Right lung (tissue), 2 donors: ENCODE measurements at regions not wholly inside any gene's neighbourhood (a gene's known extent, or its start where the extent isn't known, plus 50 kb on each side); places are given as distances from the start of the nearest gene placed in this dataset.
A peak's percentile ranks its signal among the peaks of the same experiment; 100 is the strongest.
"Not testable (repeated sequence)": the region's sequence is repeated elsewhere in the genome, so short reads cannot be mapped to it uniquely, and the experiment has no call there.

ENCODE experiments used
- DNase-seq, 2 donors: peaks; one replicate each; pipeline ENCODE4 v3.0.0-alpha.2; 2013

- no peak for DNase-seq
Observed at GRCh38 chr13:40039061-40039460, 383.6 kb downstream of the COG6 start.

GRCh38 chr13:40042991-40043390 is 387.5 kb downstream of the COG6 start:
- DNase-seq: no peak

GRCh38 chr13:40043764-40044163 is 388.3 kb downstream of the COG6 start:
- no peak for DNase-seq

GRCh38 chr13:40047322-40047771 is 391.9 kb downstream of the COG6 start:
- DNase-seq: no peak

- DNase-seq: no peak
Observed at GRCh38 chr13:40048551-40048950, 393.1 kb downstream of the COG6 start.

GRCh38 chr13:40052954-40053353 is 397.5 kb downstream of the COG6 start:
- no peak for DNase-seq

- no peak for DNase-seq
Observed at GRCh38 chr13:40053401-40053800, 397.9 kb downstream of the COG6 start.

- DNase-seq: not testable (repeated sequence)
Observed at GRCh38 chr13:40054422-40054821, 399.0 kb downstream of the COG6 start.

- DNase-seq: no peak
Observed at GRCh38 chr13:40056898-40057619, 401.6 kb downstream of the COG6 start.

- DNase-seq: no peak
Observed at GRCh38 chr13:40058757-40059236, 403.3 kb downstream of the COG6 start.

GRCh38 chr13:40059540-40060232 is 404.2 kb downstream of the COG6 start:
- DNase-seq: no peak

GRCh38 chr13:40060296-40061007 is 405.0 kb downstream of the COG6 start:
- DNase-seq: no peak

- DNase-seq: no peak
Observed at GRCh38 chr13:40061466-40062450, 406.3 kb downstream of the COG6 start.

- DNase-seq: no peak
Observed at GRCh38 chr13:40063278-40063698, 407.8 kb downstream of the COG6 start.

GRCh38 chr13:40063703-40064102 is 408.2 kb downstream of the COG6 start:
- no peak for DNase-seq

GRCh38 chr13:40064154-40065097 is 409.0 kb downstream of the COG6 start:
- DNase-seq: no peak

- DNase-seq: peak; percentile 43 to 61
Observed at GRCh38 chr13:40069173-40070044, 413.9 kb downstream of the COG6 start.

- DNase-seq: no peak
Observed at GRCh38 chr13:40070357-40070756, 414.9 kb downstream of the COG6 start.

- no peak for DNase-seq
Observed at GRCh38 chr13:40072663-40073120, 417.2 kb downstream of the COG6 start.
